GM21576 (cell line): ENCODE measurements at regions not wholly inside any gene's neighbourhood (a gene's known extent, or its start where the extent isn't known, plus 50 kb on each side); places are given as distances from the start of the nearest gene placed in this dataset.

Source experiments
- ATAC-seq: cut with Tn5 transposase; IDR thresholded peaks from one replicate; pipeline ENCODE4 v1.9.1; 2021; ENCODE audit warnings: mild to moderate bottlenecking, moderate library complexity; ENCODE audit not compliant: unreplicated experiment

DNA sequence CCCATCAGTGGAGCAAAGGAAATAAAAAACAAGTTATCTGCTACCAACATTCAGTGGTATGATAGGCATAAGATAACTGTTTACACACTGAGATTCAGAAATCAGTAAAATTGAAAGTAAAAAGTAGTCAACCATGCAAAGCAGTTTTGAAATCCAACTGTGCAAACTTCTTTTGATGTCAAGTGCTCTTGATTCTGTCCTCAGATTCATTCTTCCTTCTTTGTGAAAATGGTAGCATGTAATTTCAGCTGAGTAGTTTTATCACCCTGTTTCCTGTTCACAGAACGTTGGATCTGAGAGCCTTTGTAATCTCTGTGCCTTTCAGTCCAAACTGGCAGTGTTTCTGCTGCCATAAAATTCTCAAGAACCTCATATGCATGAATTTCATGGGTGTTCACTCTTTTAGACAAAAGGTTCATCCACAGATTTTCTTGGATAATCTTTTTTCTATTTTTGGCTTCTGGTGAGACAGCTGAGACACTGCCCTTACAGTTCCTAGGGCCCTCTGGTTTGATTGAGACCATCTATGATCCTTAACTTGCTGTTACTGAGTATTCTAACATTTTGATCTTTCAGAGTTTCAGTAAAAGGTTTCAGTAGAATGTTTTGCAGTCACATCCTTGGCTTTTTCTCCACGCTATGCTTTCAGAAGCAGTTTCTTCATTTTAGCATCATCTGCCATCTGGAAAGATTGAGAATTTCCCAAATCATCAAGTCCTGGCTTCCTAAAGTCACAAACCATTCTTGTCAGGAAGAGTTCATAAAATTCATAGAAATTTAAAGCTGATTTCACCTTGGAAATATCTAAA lies 272.3 kb upstream of the EPHA4 start:
- ATAC-seq, result peak; percentile 64

DNA sequence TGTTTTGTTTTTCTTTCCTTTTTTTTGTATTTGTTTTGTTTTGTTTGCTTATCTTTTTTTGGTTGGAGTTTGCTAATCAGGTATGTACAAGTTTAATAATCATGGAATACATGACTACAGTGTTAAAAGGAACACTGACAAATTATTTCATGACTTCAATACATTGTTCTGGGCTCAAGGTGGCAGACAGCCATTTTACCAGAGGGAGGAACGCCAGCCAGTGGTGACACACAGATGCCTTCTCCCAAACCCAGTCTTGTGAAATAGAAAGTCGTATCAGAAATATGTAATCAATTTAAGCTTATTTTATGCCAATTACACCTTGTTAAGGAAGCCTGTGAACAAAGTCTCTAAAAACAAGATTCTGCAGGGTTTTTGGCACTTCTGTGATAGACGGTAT lies 264.0 kb upstream of the EPHA4 start:
- no peak for ATAC-seq

DNA sequence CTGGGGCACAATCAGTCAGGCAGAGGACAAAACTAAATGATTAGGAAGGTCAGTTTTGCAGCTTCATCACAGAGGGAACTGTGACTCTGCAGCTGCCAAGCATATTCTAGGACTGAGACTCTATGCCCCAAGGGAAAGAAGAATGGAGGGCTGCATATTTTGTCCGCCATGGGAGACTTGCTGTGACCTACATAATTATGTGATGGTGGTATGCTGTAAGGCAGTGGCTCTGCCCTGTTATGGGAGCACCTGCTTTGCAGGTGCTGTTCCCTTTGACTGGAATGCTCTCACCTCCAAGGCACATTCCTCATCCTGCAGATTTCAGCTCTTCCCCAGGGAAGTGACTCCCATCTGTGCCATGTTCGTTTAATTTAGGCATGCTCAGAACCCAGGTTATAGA lies 261.9 kb upstream of the EPHA4 start:
- no peak for ATAC-seq

- no peak for ATAC-seq
Observed at GRCh38 chr2:221831051-221831450, 258.9 kb upstream of the EPHA4 start.

DNA sequence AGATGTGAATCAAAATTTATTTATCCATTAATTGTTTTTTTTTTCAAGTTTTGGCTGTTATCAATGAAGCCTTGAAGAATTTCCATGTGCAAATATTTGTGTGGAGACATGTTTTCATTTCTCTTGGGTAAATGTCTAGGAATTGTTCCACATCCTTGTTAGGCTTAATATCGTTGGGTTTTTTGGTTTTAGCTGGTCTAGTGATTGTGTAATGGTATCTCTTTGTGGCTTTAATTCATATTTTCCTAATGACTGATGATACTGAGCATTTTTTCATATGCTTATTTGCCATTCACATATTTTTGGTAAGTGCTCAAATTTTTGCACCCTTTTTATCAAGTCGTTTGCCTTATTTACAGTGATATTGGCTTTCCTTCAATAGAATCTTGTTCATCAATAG lies 250.3 kb upstream of the EPHA4 start:
- ATAC-seq, result no peak

- ATAC-seq, result no peak
Observed at GRCh38 chr2:221818616-221819320, 246.7 kb upstream of the EPHA4 start.

GRCh38 chr2:221817878-221818277 lies 245.8 kb upstream of the EPHA4 start:
- no peak for ATAC-seq

GRCh38 chr2:221817052-221817451 lies 244.9 kb upstream of the EPHA4 start:
- no peak for ATAC-seq

- ATAC-seq, result no peak
Observed at GRCh38 chr2:221816566-221816965, 244.5 kb upstream of the EPHA4 start.

DNA sequence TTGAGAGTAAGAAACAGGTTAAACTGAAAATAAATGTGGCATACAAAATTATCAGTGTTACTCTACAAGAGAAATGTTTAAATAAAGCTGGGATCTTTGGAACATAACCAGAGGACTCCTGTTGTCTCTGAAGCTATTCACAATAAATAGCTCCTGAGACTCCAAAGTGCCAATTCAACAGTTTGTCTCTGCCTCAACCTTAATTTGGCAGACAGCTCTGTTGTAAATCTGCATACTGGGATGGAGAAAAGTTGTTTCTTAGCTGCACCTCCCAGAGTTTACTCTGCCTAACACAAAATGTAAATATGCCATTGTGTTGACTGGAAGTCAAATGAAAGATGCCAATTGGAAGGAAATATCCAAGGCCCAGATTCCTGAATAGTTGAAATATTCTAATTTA lies 238.5 kb upstream of the EPHA4 start:
- ATAC-seq, result no peak

GRCh38 chr2:221810245-221810644 lies 238.1 kb upstream of the EPHA4 start:
- no peak for ATAC-seq

GRCh38 chr2:221808488-221808887 lies 236.4 kb upstream of the EPHA4 start:
- ATAC-seq, result no peak

DNA sequence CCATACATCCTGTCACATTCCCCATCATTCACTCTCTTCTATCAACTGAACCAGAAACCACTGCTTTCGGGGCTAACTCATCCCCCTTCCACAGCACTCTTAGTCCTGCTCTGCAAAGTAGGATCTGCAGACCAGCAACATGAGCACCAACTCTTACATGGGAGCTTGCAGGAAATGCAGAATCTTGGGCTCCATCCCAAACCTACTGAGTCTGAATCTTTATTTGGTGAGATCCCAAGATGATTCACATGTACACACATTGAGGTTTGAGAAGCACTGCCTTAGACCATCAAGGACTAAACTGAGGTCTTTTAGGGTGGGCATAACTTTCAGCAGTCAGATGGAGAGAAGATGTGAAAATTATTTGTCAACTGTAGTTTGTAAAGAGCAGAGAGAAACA lies 235.6 kb upstream of the EPHA4 start:
- no peak for ATAC-seq

GRCh38 chr2:221802089-221802488 lies 230.0 kb upstream of the EPHA4 start:
- ATAC-seq, result no peak

DNA sequence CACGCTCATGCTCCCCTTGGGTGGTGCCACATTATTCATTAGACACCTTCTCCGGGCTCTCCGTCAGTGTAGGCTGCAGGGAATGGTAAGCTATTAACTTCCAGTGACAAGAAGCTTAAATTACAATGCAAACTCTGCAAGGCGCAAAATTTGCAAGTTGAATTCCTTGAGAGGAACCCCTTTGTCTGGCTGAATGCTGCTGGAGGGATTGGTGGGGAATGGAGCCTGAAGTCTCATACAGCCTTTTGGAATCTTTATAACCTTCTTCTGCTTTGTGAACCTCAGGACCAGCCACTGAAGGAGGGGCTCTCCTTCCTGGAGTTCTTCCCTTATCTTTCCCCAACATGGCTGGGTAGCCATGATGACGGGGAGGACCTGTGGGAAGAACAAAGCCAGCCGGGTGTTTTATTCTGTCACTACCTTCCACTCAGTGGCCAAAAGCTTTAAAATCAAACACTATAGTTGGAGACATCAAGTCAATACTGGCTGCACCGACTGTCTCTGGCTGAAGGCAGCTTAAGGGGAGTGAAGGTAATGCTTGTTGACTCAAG lies 220.9 kb upstream of the EPHA4 start:
- no peak for ATAC-seq

DNA sequence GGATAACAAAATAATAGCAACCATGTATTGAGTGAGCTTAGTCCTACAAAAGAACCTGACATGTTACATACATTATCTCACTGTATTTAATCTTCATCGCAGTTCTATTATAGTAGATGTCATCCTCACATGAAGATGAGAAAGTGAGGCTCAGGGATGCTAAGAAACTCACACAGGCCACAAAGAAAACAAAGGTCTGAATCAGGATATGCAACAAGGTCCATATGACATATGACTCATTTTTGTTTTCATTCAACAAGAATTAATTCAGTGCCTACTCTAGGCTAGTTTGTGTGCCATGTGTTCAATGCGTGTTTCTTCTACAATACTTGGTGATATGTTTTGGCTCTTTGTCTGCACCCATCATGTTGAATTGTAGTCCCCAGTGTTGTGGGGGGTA lies 219.7 kb upstream of the EPHA4 start:
- ATAC-seq, result no peak

DNA sequence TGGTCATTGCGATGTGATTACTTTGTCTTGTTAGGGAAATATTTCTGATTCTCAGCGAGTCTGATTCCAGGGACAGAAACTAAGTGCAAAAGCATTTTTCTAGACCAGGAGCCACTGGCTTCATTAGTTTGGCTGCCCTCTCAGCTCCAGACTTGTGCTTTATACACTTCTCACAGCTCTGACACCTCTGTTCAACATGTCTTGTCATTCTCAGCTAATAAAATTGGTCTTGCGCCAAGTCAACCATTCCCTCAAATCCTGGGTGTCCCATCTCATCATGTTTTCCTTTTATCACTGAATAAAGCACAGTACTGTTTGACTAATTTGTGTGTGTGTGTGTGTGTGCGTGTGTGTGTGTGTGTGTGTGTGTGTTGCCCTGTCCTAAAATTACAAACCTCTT lies 215.5 kb upstream of the EPHA4 start:
- no peak for ATAC-seq

DNA sequence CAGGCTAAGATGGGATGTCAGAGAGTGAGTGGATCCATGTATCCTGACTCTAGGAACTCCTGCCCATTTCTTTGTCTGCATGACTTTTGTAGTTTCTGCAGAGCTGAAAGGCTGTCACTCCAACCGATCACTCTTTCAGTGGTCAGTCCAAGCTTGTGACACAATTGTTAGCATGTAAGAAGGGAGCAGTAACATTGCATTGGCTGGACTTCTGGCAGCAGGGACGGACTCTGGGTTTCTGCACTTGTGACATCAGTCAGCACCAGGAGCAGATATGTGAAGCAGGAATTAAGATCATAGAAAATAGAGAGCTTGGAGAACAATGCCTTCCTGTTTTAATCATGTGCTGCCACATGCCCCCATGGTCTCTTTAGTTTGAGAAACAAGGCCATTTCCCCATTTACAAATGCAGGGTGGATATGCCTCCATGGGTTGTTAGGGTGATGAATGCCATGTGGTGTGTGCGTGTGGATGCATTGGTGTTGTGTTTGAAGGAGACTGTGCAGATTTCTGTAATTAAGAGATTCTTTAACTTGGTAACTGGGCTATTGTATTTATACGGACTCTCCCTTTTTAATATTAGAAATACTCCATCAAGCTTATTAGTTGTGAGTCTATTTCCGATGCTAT lies 214.3 kb upstream of the EPHA4 start:
- no peak for ATAC-seq

GRCh38 chr2:221780281-221780688 lies 208.2 kb upstream of the EPHA4 start:
- no peak for ATAC-seq

DNA sequence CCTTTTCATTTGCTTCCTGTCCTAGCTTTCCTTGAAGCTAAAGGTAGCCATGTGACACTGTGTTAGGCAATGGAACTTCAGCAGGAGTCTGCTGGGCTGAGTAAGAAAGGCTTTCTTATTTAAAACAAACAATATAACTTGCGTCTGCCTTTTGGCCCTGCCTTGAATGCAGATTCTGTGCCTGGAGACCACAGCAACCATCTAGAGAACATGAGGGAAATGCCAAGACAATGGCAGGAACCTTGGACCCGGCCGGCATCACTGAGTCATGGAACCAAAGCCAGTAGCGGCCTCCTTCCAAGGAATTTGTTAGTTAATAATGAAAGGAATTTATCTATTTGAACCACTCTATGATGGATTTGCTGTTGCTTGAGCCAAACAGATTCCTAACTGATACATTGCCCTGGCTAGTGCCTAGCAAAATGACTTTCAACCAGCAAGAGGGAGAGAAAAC lies 207.5 kb upstream of the EPHA4 start:
- no peak for ATAC-seq

DNA sequence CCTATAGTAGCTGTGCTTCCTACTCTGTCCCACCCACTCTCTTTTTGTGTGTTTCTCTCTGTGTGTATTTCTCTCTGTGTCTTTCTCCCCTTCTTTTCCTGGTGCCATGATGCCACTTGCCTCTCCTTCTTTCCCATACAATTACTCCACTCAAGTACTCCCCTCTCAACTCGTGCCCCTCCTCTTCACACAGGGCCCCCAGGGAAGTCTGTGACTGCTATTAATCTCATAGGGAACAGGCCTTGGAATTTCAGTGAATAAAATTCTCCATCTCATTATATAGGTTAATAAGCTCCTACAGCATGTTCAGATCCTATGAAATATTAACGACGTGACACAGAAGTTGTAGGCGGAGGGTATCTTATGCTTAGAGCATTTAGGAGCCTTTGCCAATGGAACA lies 205.9 kb upstream of the EPHA4 start:
- no peak for ATAC-seq

GRCh38 chr2:221777119-221777518 lies 205.0 kb upstream of the EPHA4 start:
- ATAC-seq, result no peak
